Colonic mucosa (tissue), 4 donors: ENCODE measurements at regions not wholly inside any gene's neighbourhood (a gene's known extent, or its start where the extent isn't known, plus 50 kb on each side); places are given as distances from the start of the nearest gene placed in this dataset.

Experiments used
- DNase-seq: peaks from one replicate; pipeline ENCODE4 v3.0.0-alpha.2; 2020
- H3K27ac ChIP-seq: fragments of 200-600 bp; one replicate; pipeline ENCODE4 v1.8.0; 2021
- H3K27me3 ChIP-seq: fragments of 200-600 bp; one replicate; pipeline ENCODE4 v1.8.0; 2021
- H3K36me3 ChIP-seq: fragments of 200-600 bp; one replicate; pipeline ENCODE4 v1.8.0; 2021
- H3K4me1 ChIP-seq: fragments of 200-600 bp; one replicate; pipeline ENCODE4 v1.8.0; 2021; ENCODE audit warnings: mild to moderate bottlenecking
- H3K4me3 ChIP-seq: fragments of 200-600 bp; one replicate; pipeline ENCODE4 v1.8.0; 2021
- H3K9ac ChIP-seq, 2 donors: one replicate each; pipeline ENCODE4 v1.7.0; 2013; ENCODE audit warnings: control low read depth in 2 of 2, low read depth in 2 of 2, low read length in 2 of 2
- H3K9me3 ChIP-seq: fragments of 200-600 bp; one replicate; pipeline ENCODE4 v1.8.0; 2021
- intact Hi-C: fragments of 100-400 bp; cut with DNase I; formaldehyde crosslinking; loops from one replicate; pipeline ENCODE4 v1.14.1; 2022
- TF ChIP-seq, protein P1 (sequence below): fragments of 200-600 bp; IDR thresholded peaks from one replicate; pipeline ENCODE4 v1.8.0; 2022; ENCODE audit warnings: antibody characterized with exemption, mild to moderate bottlenecking
- donor health status: healthy.
- donor health status: DM: no; HTN: no; CAD: no.
- donor health status: DM: no; HTN: no; CAD: no.

DNA sequence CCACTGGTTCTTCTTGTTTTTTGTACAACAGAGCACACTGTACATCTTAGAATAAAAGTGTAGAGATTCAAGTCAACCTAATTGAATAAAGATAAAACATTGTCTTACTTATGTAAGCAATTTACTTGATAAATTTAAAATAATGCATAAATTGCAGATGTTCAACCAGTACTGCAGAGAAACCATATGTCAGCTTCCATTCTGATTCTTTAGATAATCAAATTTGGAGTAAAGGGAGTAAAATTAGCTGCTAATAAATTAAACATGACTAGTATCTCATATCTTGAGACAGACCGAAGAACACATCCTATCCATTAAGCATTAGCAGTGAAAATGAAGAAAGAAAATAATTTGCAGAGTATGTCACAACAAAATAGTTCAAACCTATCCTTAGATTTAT is 261.2 kb downstream of the GASK1B start:
- no peak overlapping the region for H3K9ac ChIP-seq
- H3K4me1 ChIP-seq = no peaks in the 10 kb centered on the region
- DNase-seq = no peak
- intact Hi-C loops = no loop called here
- H3K27ac ChIP-seq = no peak overlapping the region
- no peaks in the 10 kb centered on the region for H3K36me3 ChIP-seq
- TF ChIP-seq, protein P1, sequence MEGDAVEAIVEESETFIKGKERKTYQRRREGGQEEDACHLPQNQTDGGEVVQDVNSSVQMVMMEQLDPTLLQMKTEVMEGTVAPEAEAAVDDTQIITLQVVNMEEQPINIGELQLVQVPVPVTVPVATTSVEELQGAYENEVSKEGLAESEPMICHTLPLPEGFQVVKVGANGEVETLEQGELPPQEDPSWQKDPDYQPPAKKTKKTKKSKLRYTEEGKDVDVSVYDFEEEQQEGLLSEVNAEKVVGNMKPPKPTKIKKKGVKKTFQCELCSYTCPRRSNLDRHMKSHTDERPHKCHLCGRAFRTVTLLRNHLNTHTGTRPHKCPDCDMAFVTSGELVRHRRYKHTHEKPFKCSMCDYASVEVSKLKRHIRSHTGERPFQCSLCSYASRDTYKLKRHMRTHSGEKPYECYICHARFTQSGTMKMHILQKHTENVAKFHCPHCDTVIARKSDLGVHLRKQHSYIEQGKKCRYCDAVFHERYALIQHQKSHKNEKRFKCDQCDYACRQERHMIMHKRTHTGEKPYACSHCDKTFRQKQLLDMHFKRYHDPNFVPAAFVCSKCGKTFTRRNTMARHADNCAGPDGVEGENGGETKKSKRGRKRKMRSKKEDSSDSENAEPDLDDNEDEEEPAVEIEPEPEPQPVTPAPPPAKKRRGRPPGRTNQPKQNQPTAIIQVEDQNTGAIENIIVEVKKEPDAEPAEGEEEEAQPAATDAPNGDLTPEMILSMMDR = no peak
- H3K9me3 ChIP-seq = no peaks in the 10 kb centered on the region
- H3K4me3 ChIP-seq = no peak overlapping the region
- no peaks in the 10 kb centered on the region for H3K27me3 ChIP-seq

DNA sequence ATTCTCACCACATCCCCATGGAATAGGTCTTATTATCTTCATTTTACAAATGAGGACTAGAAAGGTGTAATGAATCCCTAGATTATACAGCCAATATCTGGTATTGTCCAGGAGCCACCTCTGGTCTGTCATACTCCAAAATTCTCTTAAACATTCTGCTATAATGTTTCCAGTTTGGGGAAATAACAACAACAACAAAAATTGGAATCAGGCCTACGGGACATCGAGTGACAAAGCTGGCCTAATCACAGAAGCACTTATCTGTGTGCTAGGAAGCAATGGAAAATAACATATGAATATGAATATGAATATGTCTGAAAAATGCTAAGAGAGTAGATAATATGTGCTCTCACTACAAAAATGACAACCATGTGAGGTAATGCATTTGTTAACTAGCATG is 264.1 kb downstream of the GASK1B start:
- Histone ChIP-seq H3K27me3 (no peaks in the 10 kb centered on the region), H3K9ac (no peak overlapping the region), H3K4me3 (no peak overlapping the region), H3K9me3 (no peaks in the 10 kb centered on the region), H3K27ac (no peak overlapping the region), H3K4me1 (no peaks in the 10 kb centered on the region), H3K36me3 (no peaks in the 10 kb centered on the region)
- DNase-seq = no peak
- intact Hi-C loops = no loop called here
- TF ChIP-seq, protein P1 = no peak

DNA sequence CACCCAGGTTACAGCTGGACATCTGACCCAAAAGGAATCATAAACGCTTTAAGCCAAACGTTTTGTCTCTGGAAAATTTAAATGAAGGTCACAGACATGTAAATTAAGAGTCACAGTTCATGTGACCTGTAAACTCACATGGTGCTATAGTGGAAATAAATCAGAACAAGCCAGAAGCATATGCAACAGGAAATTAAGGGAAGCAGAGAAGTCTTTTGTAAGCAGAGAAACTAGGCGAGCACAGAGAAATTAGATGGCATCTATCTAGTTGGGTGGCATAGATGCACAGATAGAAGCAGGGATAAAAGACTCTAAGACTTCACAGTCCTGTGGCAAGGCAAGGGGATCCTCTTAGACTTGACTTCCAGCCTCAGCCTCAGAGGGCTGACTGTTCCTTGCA is 264.8 kb downstream of the GASK1B start:
- H3K36me3 ChIP-seq = no peaks in the 10 kb centered on the region
- H3K9me3 ChIP-seq = no peaks in the 10 kb centered on the region
- H3K27me3 ChIP-seq = no peaks in the 10 kb centered on the region
- H3K4me3 ChIP-seq = no peak overlapping the region
- intact Hi-C loops = no loop called here
- no peak overlapping the region for H3K27ac ChIP-seq
- TF ChIP-seq, protein P1 = no peak
- H3K4me1 ChIP-seq = no peaks in the 10 kb centered on the region
- no peak overlapping the region for H3K9ac ChIP-seq
- no peak for DNase-seq

DNA sequence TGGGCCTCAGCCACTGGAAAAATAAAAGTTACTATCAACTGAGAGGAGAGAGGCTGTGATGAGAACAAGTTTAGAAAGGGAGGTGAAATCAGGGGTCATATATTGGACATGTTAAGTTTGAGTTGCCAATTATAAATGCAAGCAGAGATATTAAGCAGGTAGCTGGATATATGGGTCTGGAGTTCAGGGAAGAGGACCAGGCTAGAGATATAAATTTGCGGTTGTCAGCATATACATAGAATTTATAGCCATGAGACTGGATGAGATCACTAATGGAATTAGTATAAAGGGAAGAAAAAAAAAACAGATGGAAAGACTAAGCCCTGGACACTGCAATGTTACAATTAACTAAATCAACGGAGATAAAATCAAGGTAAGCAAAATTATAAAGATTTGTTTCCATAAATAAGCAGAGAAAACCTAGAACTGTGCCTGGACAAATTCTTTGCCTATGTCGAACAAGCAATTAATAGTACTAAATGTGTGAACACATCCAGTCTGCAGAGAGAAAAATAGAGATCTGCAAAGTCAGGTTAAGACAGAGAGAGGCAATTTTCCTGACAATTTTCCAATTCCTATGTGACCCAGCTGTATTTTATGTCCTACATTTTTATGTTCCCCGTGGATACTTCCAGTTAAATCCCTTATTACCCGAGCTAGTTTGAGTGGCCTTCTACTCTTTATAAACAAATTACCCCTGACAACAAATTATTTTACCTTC is 265.4 kb downstream of the GASK1B start:
- no peaks in the 10 kb centered on the region for H3K36me3 ChIP-seq
- no peak overlapping the region for H3K9ac ChIP-seq
- intact Hi-C loops = no loop called here
- no peaks in the 10 kb centered on the region for H3K4me1 ChIP-seq
- TF ChIP-seq, protein P1 = no peak
- no peak for DNase-seq
- no peaks in the 10 kb centered on the region for H3K9me3 ChIP-seq
- H3K4me3 ChIP-seq = no peak overlapping the region
- H3K27me3 ChIP-seq = no peaks in the 10 kb centered on the region
- H3K27ac ChIP-seq = no peak overlapping the region

DNA sequence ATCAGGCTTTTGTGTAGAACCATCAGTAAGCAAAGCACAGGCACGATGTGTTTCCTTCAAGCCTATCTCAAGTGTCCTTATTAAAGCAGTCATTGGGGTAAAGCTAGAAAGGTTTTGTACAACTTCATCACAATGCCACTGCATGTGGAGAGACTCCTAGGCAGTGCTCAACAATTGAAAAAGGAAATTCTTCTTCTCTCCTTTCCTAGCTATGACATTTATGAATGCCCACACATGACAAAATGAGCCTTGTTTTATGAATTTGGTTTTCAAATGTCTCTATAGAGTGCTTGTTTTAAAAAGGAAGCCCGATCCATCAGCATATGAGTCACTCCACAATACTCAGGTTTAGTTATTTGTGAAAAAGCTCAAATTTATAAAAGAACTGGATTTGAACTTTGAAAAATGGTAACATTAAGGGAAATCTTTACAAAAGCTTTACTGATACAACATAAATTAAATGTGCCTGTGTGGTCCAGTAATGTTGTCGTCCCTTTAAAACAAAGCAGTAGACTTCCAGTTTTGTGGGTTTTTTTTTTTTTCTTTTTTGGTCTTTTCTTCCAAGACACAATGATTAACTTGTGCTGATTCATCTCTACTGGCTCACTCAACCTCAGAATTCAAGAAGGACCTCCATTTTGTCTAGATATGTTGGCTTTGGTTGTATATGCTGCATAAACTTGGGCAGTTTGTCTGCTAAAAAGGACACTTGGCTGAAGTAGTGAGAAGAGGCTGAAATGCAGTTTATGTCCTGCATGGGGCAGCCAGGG is 273.8 kb downstream of the GASK1B start:
- Histone ChIP-seq H3K9ac (no peak overlapping the region), H3K4me3 (no peak overlapping the region), H3K4me1 (no peaks in the 10 kb centered on the region), H3K9me3 (no peaks in the 10 kb centered on the region), H3K27ac (no peak overlapping the region), H3K27me3 (no peaks in the 10 kb centered on the region), H3K36me3 (no peaks in the 10 kb centered on the region)
- intact Hi-C loops = no loop called here
- TF ChIP-seq, protein P1 = no peak
- DNase-seq = no peak
